Stimulated activated CD8-positive, alpha-beta memory T cell treated with anti-CD3 and anti-CD28 coated beads, Interleukin-12 subunit alpha, Interleukin-12 subunit beta, amount 100 ng/mL, for 4 hours (primary cell): ENCODE measurements at regions not wholly inside any gene's neighbourhood (a gene's known extent, or its start where the extent isn't known, plus 50 kb on each side); places are given as distances from the start of the nearest gene placed in this dataset.
"Not testable (repeated sequence)": the region's sequence is repeated elsewhere in the genome, so short reads cannot be mapped to it uniquely, and the experiment has no call there.

Source experiments
- DNase-seq: peaks from one replicate; pipeline ENCODE4 v3.0.0-alpha.2; 2020; ENCODE audit warnings: low read depth

- DNase-seq, result no peak
Observed at GRCh38 chr6:85008296-85009009, 244.1 kb upstream of the TBX18 start.

GRCh38 chr6:85006362-85006761, 242.0 kb upstream of the TBX18 start:
- no peak for DNase-seq

- DNase-seq, result no peak
Observed at GRCh38 chr6:85005494-85005893, 241.1 kb upstream of the TBX18 start.

GRCh38 chr6:85004361-85004995, 240.1 kb upstream of the TBX18 start:
- no peak for DNase-seq

GRCh38 chr6:85002847-85003246, 238.4 kb upstream of the TBX18 start:
- DNase-seq, result no peak

- no peak for DNase-seq
Observed at GRCh38 chr6:85000001-85000400, 235.6 kb upstream of the TBX18 start.

- DNase-seq, result no peak
Observed at GRCh38 chr6:84998223-84998622, 233.8 kb upstream of the TBX18 start.

- not testable (repeated sequence) for DNase-seq
Observed at GRCh38 chr6:84988766-84989165, 224.4 kb upstream of the TBX18 start.

GRCh38 chr6:84985490-84985889, 221.1 kb upstream of the TBX18 start:
- not testable (repeated sequence) for DNase-seq

GRCh38 chr6:84979541-84979940, 215.1 kb upstream of the TBX18 start:
- DNase-seq, result no peak

- DNase-seq, result no peak
Observed at GRCh38 chr6:84977363-84977705, 212.9 kb upstream of the TBX18 start.

GRCh38 chr6:84976526-84977362, 212.3 kb upstream of the TBX18 start:
- DNase-seq, result no peak

- DNase-seq, result no peak
Observed at GRCh38 chr6:84975316-84975715, 210.9 kb upstream of the TBX18 start.

- no peak for DNase-seq
Observed at GRCh38 chr6:84973606-84974005, 209.2 kb upstream of the TBX18 start.

- no peak for DNase-seq
Observed at GRCh38 chr6:84967965-84968364, 203.6 kb upstream of the TBX18 start.

GRCh38 chr6:84967389-84967788, 203.0 kb upstream of the TBX18 start:
- no peak for DNase-seq

- no peak for DNase-seq
Observed at GRCh38 chr6:84953111-84953755, 188.8 kb upstream of the TBX18 start.

GRCh38 chr6:84944926-84945325, 180.5 kb upstream of the TBX18 start:
- DNase-seq, result not testable (repeated sequence)

GRCh38 chr6:84943905-84944304, 179.5 kb upstream of the TBX18 start:
- DNase-seq, result no peak

GRCh38 chr6:84941609-84942008, 177.2 kb upstream of the TBX18 start:
- not testable (repeated sequence) for DNase-seq

- DNase-seq, result no peak
Observed at GRCh38 chr6:84929212-84929611, 164.8 kb upstream of the TBX18 start.

- no peak for DNase-seq
Observed at GRCh38 chr6:84927551-84927950, 163.2 kb upstream of the TBX18 start.
